A549 (cell line): ENCODE measurements at regions not wholly inside any gene's neighbourhood (a gene's known extent, or its start where the extent isn't known, plus 50 kb on each side); places are given as distances from the start of the nearest gene placed in this dataset.

Experiments used
- EP300 ChIP-seq, 2 experiments: fragments of >200 bp; sonication (Bioruptor Twin); formaldehyde crosslinking; IDR thresholded peaks; 2 replicates in 1 of 2; 3 replicates in 1 of 2; pipeline ENCODE4 v1.6.1; 2016 to 2017
- GATA3 ChIP-seq: IDR thresholded peaks from 2 replicates; pipeline ENCODE4 v1.6.1; 2012; ENCODE audit warnings: borderline replicate concordance
- KDM1A ChIP-seq: fragments of 200-600 bp; sonication (generic); IDR thresholded peaks from 2 replicates; pipeline ENCODE4 v1.6.1; 2016; ENCODE audit warnings: low read depth, mild to moderate bottlenecking
- MAZ ChIP-seq: fragments of 150-350 bp; IDR thresholded peaks from 2 replicates; pipeline ENCODE4 v1.6.1; 2014; ENCODE audit warnings: antibody characterized with exemption, low read depth, low read length, borderline replicate concordance
- MYC ChIP-seq: IDR thresholded peaks from 2 replicates; pipeline ENCODE4 v1.6.1; 2012; ENCODE audit warnings: mild to moderate bottlenecking, inconsistent platforms, low read length, improper control_type of control experiment, borderline replicate concordance
- POLR2A ChIP-seq: IDR thresholded peaks from 2 replicates; pipeline ENCODE4 v1.6.1; 2012; ENCODE audit warnings: mild to moderate bottlenecking, low read length
- RAD21 ChIP-seq, 2 experiments: fragments of >200 bp in 1 of 2; sonication (Bioruptor Twin) in 1 of 2; formaldehyde crosslinking in 1 of 2; IDR thresholded peaks in 1 of 2; conservative IDR thresholded peaks in 1 of 2; 2 replicates in 1 of 2; 3 replicates in 1 of 2; pipeline ENCODE4 v1.6.1; 2012 to 2018; ENCODE audit warnings: inconsistent platforms in 1 of 2
- SMC3 ChIP-seq: fragments of >200 bp; sonication (Bioruptor Twin); formaldehyde crosslinking; IDR thresholded peaks from 3 replicates; pipeline ENCODE4 v1.6.1; 2018; ENCODE audit warnings: inconsistent platforms
- ZNF302 ChIP-seq: fragments of 250-450 bp; sonication (Bioruptor Pico); IDR thresholded peaks from 2 replicates; pipeline ENCODE4 v1.9.0; 2021; ENCODE audit warnings: inconsistent platforms, mild to moderate bottlenecking, moderate library complexity
- TF ChIP-seq, protein P1 (sequence below): fragments of >200 bp; sonication (Bioruptor Twin); formaldehyde crosslinking; IDR thresholded peaks from 3 replicates; pipeline ENCODE4 v1.5.1; 2016
- TF ChIP-seq, protein P2 (sequence below): fragments of 150-350 bp; IDR thresholded peaks from 2 replicates; pipeline ENCODE4 v1.6.1; 2014; ENCODE audit warnings: low read depth, mild to moderate bottlenecking, low read length
- TF ChIP-seq, protein P3 (sequence below): fragments of >200 bp; sonication (Bioruptor Twin); formaldehyde crosslinking; IDR thresholded peaks from 3 replicates; pipeline ENCODE4 v1.6.1; 2016
- TF ChIP-seq, protein P4 (sequence below): fragments of 250-450 bp; sonication (Bioruptor Pico); IDR thresholded peaks from 2 replicates; pipeline ENCODE4 v1.5.0; 2021; ENCODE audit warnings: mild to moderate bottlenecking, moderate library complexity, borderline replicate concordance
- TF ChIP-seq, protein P5 (sequence below): fragments of 200-600 bp; sonication (generic); IDR thresholded peaks from 2 replicates; pipeline ENCODE4 v1.6.1; 2016; ENCODE audit warnings: antibody characterized with exemption, mild to moderate bottlenecking, moderate library complexity

- TF ChIP-seq, protein P1, sequence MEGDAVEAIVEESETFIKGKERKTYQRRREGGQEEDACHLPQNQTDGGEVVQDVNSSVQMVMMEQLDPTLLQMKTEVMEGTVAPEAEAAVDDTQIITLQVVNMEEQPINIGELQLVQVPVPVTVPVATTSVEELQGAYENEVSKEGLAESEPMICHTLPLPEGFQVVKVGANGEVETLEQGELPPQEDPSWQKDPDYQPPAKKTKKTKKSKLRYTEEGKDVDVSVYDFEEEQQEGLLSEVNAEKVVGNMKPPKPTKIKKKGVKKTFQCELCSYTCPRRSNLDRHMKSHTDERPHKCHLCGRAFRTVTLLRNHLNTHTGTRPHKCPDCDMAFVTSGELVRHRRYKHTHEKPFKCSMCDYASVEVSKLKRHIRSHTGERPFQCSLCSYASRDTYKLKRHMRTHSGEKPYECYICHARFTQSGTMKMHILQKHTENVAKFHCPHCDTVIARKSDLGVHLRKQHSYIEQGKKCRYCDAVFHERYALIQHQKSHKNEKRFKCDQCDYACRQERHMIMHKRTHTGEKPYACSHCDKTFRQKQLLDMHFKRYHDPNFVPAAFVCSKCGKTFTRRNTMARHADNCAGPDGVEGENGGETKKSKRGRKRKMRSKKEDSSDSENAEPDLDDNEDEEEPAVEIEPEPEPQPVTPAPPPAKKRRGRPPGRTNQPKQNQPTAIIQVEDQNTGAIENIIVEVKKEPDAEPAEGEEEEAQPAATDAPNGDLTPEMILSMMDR = no peak
- TF ChIP-seq MYC (no peak), RAD21 (conservative IDR thresholded peaks at IDR 0.05 in 1 of 2, IDR thresholded peaks at IDR 0.05 in 1 of 2) (no peak), EP300 (IDR thresholded peaks at IDR 0.05) (no peak), GATA3 (no peak), KDM1A (no peak), SMC3 (no peak), MAZ (no peak), POLR2A (no peak), ZNF302 (no peak)
- TF ChIP-seq, protein P2, sequence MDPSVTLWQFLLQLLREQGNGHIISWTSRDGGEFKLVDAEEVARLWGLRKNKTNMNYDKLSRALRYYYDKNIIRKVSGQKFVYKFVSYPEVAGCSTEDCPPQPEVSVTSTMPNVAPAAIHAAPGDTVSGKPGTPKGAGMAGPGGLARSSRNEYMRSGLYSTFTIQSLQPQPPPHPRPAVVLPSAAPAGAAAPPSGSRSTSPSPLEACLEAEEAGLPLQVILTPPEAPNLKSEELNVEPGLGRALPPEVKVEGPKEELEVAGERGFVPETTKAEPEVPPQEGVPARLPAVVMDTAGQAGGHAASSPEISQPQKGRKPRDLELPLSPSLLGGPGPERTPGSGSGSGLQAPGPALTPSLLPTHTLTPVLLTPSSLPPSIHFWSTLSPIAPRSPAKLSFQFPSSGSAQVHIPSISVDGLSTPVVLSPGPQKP = no peak
- TF ChIP-seq, protein P3, sequence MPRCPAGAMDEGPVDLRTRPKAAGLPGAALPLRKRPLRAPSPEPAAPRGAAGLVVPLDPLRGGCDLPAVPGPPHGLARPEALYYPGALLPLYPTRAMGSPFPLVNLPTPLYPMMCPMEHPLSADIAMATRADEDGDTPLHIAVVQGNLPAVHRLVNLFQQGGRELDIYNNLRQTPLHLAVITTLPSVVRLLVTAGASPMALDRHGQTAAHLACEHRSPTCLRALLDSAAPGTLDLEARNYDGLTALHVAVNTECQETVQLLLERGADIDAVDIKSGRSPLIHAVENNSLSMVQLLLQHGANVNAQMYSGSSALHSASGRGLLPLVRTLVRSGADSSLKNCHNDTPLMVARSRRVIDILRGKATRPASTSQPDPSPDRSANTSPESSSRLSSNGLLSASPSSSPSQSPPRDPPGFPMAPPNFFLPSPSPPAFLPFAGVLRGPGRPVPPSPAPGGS = no peak
- TF ChIP-seq, protein P4, sequence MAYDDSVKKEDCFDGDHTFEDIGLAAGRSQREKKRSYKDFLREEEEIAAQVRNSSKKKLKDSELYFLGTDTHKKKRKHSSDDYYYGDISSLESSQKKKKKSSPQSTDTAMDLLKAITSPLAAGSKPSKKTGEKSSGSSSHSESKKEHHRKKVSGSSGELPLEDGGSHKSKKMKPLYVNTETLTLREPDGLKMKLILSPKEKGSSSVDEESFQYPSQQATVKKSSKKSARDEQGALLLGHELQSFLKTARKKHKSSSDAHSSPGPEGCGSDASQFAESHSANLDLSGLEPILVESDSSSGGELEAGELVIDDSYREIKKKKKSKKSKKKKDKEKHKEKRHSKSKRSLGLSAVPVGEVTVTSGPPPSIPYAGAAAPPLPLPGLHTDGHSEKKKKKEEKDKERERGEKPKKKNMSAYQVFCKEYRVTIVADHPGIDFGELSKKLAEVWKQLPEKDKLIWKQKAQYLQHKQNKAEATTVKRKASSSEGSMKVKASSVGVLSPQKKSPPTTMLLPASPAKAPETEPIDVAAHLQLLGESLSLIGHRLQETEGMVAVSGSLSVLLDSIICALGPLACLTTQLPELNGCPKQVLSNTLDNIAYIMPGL (CRISPR knock-in tag) = no peak
- TF ChIP-seq, protein P5, sequence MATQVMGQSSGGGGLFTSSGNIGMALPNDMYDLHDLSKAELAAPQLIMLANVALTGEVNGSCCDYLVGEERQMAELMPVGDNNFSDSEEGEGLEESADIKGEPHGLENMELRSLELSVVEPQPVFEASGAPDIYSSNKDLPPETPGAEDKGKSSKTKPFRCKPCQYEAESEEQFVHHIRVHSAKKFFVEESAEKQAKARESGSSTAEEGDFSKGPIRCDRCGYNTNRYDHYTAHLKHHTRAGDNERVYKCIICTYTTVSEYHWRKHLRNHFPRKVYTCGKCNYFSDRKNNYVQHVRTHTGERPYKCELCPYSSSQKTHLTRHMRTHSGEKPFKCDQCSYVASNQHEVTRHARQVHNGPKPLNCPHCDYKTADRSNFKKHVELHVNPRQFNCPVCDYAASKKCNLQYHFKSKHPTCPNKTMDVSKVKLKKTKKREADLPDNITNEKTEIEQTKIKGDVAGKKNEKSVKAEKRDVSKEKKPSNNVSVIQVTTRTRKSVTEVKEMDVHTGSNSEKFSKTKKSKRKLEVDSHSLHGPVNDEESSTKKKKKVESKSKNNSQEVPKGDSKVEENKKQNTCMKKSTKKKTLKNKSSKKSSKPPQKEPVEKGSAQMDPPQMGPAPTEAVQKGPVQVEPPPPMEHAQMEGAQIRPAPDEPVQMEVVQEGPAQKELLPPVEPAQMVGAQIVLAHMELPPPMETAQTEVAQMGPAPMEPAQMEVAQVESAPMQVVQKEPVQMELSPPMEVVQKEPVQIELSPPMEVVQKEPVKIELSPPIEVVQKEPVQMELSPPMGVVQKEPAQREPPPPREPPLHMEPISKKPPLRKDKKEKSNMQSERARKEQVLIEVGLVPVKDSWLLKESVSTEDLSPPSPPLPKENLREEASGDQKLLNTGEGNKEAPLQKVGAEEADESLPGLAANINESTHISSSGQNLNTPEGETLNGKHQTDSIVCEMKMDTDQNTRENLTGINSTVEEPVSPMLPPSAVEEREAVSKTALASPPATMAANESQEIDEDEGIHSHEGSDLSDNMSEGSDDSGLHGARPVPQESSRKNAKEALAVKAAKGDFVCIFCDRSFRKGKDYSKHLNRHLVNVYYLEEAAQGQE = no peak
Measured at GRCh38 chrY:10666785-10667184, 1139.1 kb downstream of the TSPY10 start.
